ENCODE measurements at regions not wholly inside any gene's neighbourhood (a gene's known extent, or its start where the extent isn't known, plus 50 kb on each side); places are given as distances from the start of the nearest gene placed in this dataset.
"Not testable (repeated sequence)": the region's sequence is repeated elsewhere in the genome, so short reads cannot be mapped to it uniquely, and the experiment has no call there.

- TF ChIP-seq, protein P1, sequence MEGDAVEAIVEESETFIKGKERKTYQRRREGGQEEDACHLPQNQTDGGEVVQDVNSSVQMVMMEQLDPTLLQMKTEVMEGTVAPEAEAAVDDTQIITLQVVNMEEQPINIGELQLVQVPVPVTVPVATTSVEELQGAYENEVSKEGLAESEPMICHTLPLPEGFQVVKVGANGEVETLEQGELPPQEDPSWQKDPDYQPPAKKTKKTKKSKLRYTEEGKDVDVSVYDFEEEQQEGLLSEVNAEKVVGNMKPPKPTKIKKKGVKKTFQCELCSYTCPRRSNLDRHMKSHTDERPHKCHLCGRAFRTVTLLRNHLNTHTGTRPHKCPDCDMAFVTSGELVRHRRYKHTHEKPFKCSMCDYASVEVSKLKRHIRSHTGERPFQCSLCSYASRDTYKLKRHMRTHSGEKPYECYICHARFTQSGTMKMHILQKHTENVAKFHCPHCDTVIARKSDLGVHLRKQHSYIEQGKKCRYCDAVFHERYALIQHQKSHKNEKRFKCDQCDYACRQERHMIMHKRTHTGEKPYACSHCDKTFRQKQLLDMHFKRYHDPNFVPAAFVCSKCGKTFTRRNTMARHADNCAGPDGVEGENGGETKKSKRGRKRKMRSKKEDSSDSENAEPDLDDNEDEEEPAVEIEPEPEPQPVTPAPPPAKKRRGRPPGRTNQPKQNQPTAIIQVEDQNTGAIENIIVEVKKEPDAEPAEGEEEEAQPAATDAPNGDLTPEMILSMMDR (IDR thresholded peaks at IDR 0.05; ENCODE audit: low read depth, low read length, missing control alignments): no peak
- H3K4me3 ChIP-seq (replicated peaks; ENCODE audit: low read depth, low read length): no peak overlapping the region
- DNase-seq (ENCODE audit: extremely low read depth, low read depth): peak; percentile 89
These were observed 1099.4 kb downstream of the TSPY10 start for GRCh38 chrY:10627116-10627515.

DNA sequence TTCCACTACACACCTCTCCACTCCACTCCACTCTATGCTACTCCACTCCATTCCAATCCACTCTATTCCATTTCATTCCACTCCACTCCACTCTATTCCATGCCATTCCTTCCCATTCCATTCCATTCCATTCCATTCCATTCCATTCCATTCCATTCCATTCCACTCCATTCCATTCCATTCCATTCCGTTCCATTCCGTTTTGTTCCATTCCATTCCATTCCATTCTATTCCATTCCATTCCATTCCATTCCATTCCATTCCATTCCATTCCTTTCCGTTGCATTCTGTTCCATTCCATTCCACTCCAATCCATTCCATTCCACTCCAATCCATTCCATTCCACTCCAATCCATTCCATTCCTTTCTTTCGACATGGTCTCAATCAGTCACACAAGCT lies 1121.1 kb downstream of the TSPY10 start:
- DNase-seq (ENCODE audit: extremely low read depth, low read depth); H3K4me3 ChIP-seq (replicated peaks; ENCODE audit: low read depth, low read length): not testable (repeated sequence)

GRCh38 chrY:10657120-10657519 lies 1129.4 kb downstream of the TSPY10 start:
- not testable (repeated sequence) for H3K4me3 ChIP-seq (replicated peaks; ENCODE audit: low read depth, low read length); DNase-seq (ENCODE audit: extremely low read depth, low read depth)

GRCh38 chrY:10666785-10667184 lies 1139.1 kb downstream of the TSPY10 start:
- H3K4me3 ChIP-seq (replicated peaks; ENCODE audit: low read depth, low read length): no peak overlapping the region
- TF ChIP-seq, protein P1 (IDR thresholded peaks at IDR 0.05; ENCODE audit: low read depth, low read length, missing control alignments): no peak
- DNase-seq (ENCODE audit: extremely low read depth, low read depth): no peak

GRCh38 chrY:10686414-10686813 lies 1158.7 kb downstream of the TSPY10 start:
- DNase-seq (ENCODE audit: extremely low read depth, low read depth): no peak
- no peak overlapping the region for H3K4me3 ChIP-seq (replicated peaks; ENCODE audit: low read depth, low read length)
- TF ChIP-seq, protein P1 (IDR thresholded peaks at IDR 0.05; ENCODE audit: low read depth, low read length, missing control alignments): no peak

Data from HFF-Myc (cell line).